GM23338 (cell line): ENCODE measurements at regions not wholly inside any gene's neighbourhood (a gene's known extent, or its start where the extent isn't known, plus 50 kb on each side); places are given as distances from the start of the nearest gene placed in this dataset.

Experiments used
- ATAC-seq: fragments of 200-7000 bp; cut with Tn5 transposase; 3 replicates; pipeline ENCODE4 v1.9.1; 2020
- DNase-seq: peaks from one replicate; pipeline ENCODE4 v3.0.0-alpha.2; 2015; ENCODE audit warnings: low spot score
- H2AFZ ChIP-seq: fragments of 200-600 bp; sonication (generic); 2 replicates; pipeline ENCODE4 v1.8.0; 2016; ENCODE audit warnings: antibody characterized with exemption, mild to moderate bottlenecking, moderate library complexity
- H3F3A ChIP-seq: fragments of 200-600 bp; sonication (generic); replicated peaks from 2 replicates; pipeline ENCODE4 v1.8.0; 2017; ENCODE audit warnings: antibody characterized with exemption, mixed run types, low read depth
- H3K27ac ChIP-seq: fragments of 200-600 bp; sonication (generic); 2 replicates; pipeline ENCODE4 v1.6.1; 2016; ENCODE audit warnings: low read depth
- H3K27me3 ChIP-seq: fragments of 200-600 bp; sonication (generic); 2 replicates; pipeline ENCODE4 v1.8.0; 2016; ENCODE audit warnings: mild to moderate bottlenecking, mixed run types, moderate library complexity; ENCODE audit not compliant: insufficient read depth
- H3K36me3 ChIP-seq: fragments of 200-600 bp; sonication (generic); 2 replicates; pipeline ENCODE4 v1.8.0; 2016; ENCODE audit warnings: mild to moderate bottlenecking; ENCODE audit not compliant: insufficient read depth
- H3K4me1 ChIP-seq: fragments of 200-600 bp; sonication (generic); 2 replicates; pipeline ENCODE4 v1.8.0; 2016; ENCODE audit warnings: mild to moderate bottlenecking, moderate library complexity; ENCODE audit not compliant: insufficient read depth
- H3K4me2 ChIP-seq: fragments of 200-600 bp; sonication (generic); 2 replicates; pipeline ENCODE4 v1.7.1; 2017; ENCODE audit warnings: mixed run types
- H3K4me3 ChIP-seq: fragments of 200-600 bp; sonication (generic); 2 replicates; pipeline ENCODE4 v1.6.1; 2016; ENCODE audit warnings: mixed run types
- H3K79me2 ChIP-seq: fragments of 200-600 bp; sonication (generic); replicated peaks from 2 replicates; pipeline ENCODE4 v1.8.0; 2017; ENCODE audit warnings: mild to moderate bottlenecking; ENCODE audit not compliant: insufficient read depth
- H3K9me2 ChIP-seq: fragments of 200-600 bp; sonication (generic); 2 replicates; pipeline ENCODE4 v1.8.0; 2017; ENCODE audit not compliant: insufficient read depth
- H4K20me1 ChIP-seq: fragments of 200-600 bp; sonication (generic); replicated peaks from 2 replicates; pipeline ENCODE4 v1.8.0; 2017; ENCODE audit warnings: mild to moderate bottlenecking; ENCODE audit not compliant: insufficient read depth
- H3K27ac Mint-ChIP-seq: 2 replicates; pipeline ENCODE4 v1.8.0; 2020; ENCODE audit warnings: inconsistent platforms, mild to moderate bottlenecking, moderate library complexity, mixed read lengths
- H3K27me3 Mint-ChIP-seq: 3 replicates; pipeline ENCODE4 v1.8.0; 2022; ENCODE audit warnings: low read depth, mild to moderate bottlenecking, moderate library complexity, mixed read lengths, inconsistent platforms; ENCODE audit not compliant: insufficient read depth, poor library complexity
- H3K36me3 Mint-ChIP-seq: 3 replicates; pipeline ENCODE4 v1.8.0; 2021; ENCODE audit warnings: low read depth, mild to moderate bottlenecking, inconsistent platforms, moderate library complexity, mixed read lengths
- H3K4me1 Mint-ChIP-seq: 3 replicates; pipeline ENCODE4 v1.8.0; 2020; ENCODE audit warnings: mild to moderate bottlenecking, inconsistent platforms, mixed read lengths
- H3K4me3 Mint-ChIP-seq: 3 replicates; pipeline ENCODE4 v1.8.0; 2021; ENCODE audit warnings: moderate library complexity, mild to moderate bottlenecking, inconsistent platforms, mixed read lengths
- H3K9me3 Mint-ChIP-seq: 3 replicates; pipeline ENCODE4 v1.8.0; 2020; ENCODE audit warnings: moderate library complexity, mild to moderate bottlenecking, inconsistent platforms, mixed read lengths
- CREB1 ChIP-seq: fragments of 250-450 bp; sonication (Bioruptor Pico); IDR thresholded peaks from 2 replicates; pipeline ENCODE4 v1.5.0; 2020; ENCODE audit warnings: low read depth, mild to moderate bottlenecking, moderate library complexity
- EZH2 ChIP-seq: fragments of 200-600 bp; sonication (generic); IDR thresholded peaks from one replicate; pipeline ENCODE4 v1.8.0; 2017; ENCODE audit warnings: antibody characterized with exemption, mild to moderate bottlenecking, low read depth; ENCODE audit not compliant: unreplicated experiment
- EZH2phosphoT487 ChIP-seq: fragments of 200-600 bp; sonication (generic); IDR thresholded peaks from one replicate; pipeline ENCODE4 v1.8.1; 2018; ENCODE audit warnings: antibody characterized with exemption; ENCODE audit not compliant: unreplicated experiment
- JUNB ChIP-seq: IDR thresholded peaks from one replicate; pipeline ENCODE4 v1.6.1; 2016; ENCODE audit warnings: antibody characterized with exemption; ENCODE audit not compliant: unreplicated experiment
- NANOG ChIP-seq: IDR thresholded peaks from 2 replicates; pipeline ENCODE4 v1.6.1; 2016; ENCODE audit warnings: antibody characterized with exemption, borderline replicate concordance
- POLR2AphosphoS5 ChIP-seq: IDR thresholded peaks from 2 replicates; pipeline ENCODE4 v1.6.1; 2016; ENCODE audit warnings: antibody characterized with exemption, low read depth
- REST ChIP-seq: IDR thresholded peaks from one replicate; pipeline ENCODE4 v1.6.1; 2018; ENCODE audit warnings: antibody characterized with exemption; ENCODE audit not compliant: unreplicated experiment
- STAT1 ChIP-seq: IDR thresholded peaks from one replicate; pipeline ENCODE4 v1.6.1; 2016; ENCODE audit warnings: antibody characterized with exemption; ENCODE audit not compliant: unreplicated experiment
- ZNF114 ChIP-seq: fragments of 250-450 bp; sonication (Bioruptor Pico); IDR thresholded peaks from 2 replicates; pipeline ENCODE4 v1.5.0; 2020; ENCODE audit warnings: mild to moderate bottlenecking, moderate library complexity
- ZNF331 ChIP-seq: fragments of 250-450 bp; sonication (Bioruptor Pico); IDR thresholded peaks from 2 replicates; pipeline ENCODE4 v1.5.0; 2020; ENCODE audit warnings: low read depth, mild to moderate bottlenecking, moderate library complexity
- ZNF462 ChIP-seq: fragments of 250-450 bp; sonication (Bioruptor Pico); IDR thresholded peaks from 2 replicates; pipeline ENCODE4 v1.5.0; 2020; ENCODE audit warnings: mild to moderate bottlenecking, moderate library complexity
- TF ChIP-seq, protein P1 (sequence below): IDR thresholded peaks from 2 replicates; pipeline ENCODE4 v1.6.1; 2016; ENCODE audit warnings: antibody characterized with exemption
- TF ChIP-seq, protein P2 (sequence below), 2 experiments: fragments of 200-600 bp in 1 of 2; sonication (generic) in 1 of 2; conservative IDR thresholded peaks; 2 replicates each; pipeline versions ENCODE4 v1.5.1 to v1.6.1; 2016 to 2017; ENCODE audit warnings: antibody characterized with exemption in 2 of 2, low read depth in 2 of 2, mild to moderate bottlenecking in 2 of 2, moderate library complexity in 1 of 2

DNA sequence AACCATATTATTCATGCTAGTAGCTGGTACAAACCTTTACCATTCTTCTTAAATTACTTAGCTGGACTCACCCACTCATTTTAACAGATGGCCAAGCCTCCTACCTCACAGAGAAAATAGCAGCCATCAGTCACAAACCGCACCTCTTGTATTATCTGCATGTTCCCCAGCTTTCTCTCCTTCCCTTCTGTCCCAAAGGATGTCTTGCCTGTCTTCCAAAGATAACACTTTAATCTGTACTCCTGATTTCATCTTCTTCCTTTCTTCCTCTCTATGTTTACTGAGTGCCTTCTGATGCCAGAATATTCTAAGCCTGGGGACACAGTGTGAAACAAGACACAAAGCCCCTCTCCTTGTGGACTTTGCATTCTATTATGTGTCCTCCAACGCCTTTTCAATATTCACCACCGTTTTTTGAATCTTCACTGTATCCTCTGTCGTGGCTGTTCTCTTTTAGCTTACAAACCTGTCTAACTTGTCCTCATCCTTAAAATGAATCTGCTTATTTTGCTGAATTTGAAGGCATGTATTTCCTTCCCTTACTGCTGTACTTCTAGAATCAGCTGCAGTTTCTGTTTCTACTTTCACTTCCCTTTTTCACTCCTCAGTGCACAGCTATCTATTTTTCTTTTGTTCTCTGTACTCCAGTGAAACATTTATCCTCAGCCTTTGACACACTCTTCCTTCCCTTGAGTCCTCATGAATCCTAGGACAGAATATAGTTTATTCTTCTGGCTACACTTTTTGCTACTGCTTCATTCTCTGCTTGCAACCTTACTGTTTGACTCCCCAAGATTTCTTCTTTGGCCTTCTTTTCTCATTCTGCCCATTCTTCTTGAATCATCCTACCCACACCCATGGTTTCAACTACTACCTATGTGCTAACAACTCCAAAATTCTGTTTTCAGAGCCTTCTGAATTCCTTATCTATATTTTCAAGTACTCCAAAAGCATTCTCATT lies 216.9 kb upstream of the SAMSN1 start:
- no peaks in the 10 kb centered on the region for H3K27me3 ChIP-seq
- no peaks in the 10 kb centered on the region for H4K20me1 ChIP-seq
- H3K27ac ChIP-seq, result no peak overlapping the region
- H3K36me3 ChIP-seq, result no peaks in the 10 kb centered on the region
- TF ChIP-seq, protein P1, sequence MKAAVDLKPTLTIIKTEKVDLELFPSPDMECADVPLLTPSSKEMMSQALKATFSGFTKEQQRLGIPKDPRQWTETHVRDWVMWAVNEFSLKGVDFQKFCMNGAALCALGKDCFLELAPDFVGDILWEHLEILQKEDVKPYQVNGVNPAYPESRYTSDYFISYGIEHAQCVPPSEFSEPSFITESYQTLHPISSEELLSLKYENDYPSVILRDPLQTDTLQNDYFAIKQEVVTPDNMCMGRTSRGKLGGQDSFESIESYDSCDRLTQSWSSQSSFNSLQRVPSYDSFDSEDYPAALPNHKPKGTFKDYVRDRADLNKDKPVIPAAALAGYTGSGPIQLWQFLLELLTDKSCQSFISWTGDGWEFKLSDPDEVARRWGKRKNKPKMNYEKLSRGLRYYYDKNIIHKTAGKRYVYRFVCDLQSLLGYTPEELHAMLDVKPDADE, result no peak
- TF ChIP-seq POLR2AphosphoS5, result no peak
- no peak for TF ChIP-seq EZH2phosphoT487
- no peak for TF ChIP-seq ZNF114
- TF ChIP-seq REST, result no peak
- TF ChIP-seq, protein P2, sequence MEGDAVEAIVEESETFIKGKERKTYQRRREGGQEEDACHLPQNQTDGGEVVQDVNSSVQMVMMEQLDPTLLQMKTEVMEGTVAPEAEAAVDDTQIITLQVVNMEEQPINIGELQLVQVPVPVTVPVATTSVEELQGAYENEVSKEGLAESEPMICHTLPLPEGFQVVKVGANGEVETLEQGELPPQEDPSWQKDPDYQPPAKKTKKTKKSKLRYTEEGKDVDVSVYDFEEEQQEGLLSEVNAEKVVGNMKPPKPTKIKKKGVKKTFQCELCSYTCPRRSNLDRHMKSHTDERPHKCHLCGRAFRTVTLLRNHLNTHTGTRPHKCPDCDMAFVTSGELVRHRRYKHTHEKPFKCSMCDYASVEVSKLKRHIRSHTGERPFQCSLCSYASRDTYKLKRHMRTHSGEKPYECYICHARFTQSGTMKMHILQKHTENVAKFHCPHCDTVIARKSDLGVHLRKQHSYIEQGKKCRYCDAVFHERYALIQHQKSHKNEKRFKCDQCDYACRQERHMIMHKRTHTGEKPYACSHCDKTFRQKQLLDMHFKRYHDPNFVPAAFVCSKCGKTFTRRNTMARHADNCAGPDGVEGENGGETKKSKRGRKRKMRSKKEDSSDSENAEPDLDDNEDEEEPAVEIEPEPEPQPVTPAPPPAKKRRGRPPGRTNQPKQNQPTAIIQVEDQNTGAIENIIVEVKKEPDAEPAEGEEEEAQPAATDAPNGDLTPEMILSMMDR (conservative IDR thresholded peaks at IDR 0.05; ENCODE audit: low read depth in 2 of 2), result no peak
- TF ChIP-seq CREB1 (CRISPR knock-in tag), result no peak
- TF ChIP-seq ZNF331 (CRISPR knock-in tag), result no peak
- no peak for TF ChIP-seq STAT1
- TF ChIP-seq JUNB, result no peak
- TF ChIP-seq ZNF462 (CRISPR knock-in tag), result no peak
- no peak for TF ChIP-seq NANOG
- no peak for TF ChIP-seq EZH2
- peaks cover 1% of the 10 kb centered on the region for H3K27me3 Mint-ChIP-seq
- peak overlapping the region; percentile 72 for H2AFZ ChIP-seq
- no peak overlapping the region for H3K4me2 ChIP-seq
- peaks cover 5% of the 10 kb centered on the region; the same call in 2 of the 3 replicates for H3K9me3 Mint-ChIP-seq
- no peaks in the 10 kb centered on the region for H3K79me2 ChIP-seq
- no peak overlapping the region for H3K4me3 Mint-ChIP-seq
- H3K4me3 ChIP-seq, result no peak overlapping the region
- 0 out of 2 replicates have a peak, but pooled peaks cover 3% of the 10 kb centered on the region for H3K9me2 ChIP-seq
- no peaks in the 10 kb centered on the region for H3K4me1 ChIP-seq
- ATAC-seq (no peak), DNase-seq (no peak)
- H3F3A ChIP-seq, result no peaks in the 10 kb centered on the region
- H3K27ac Mint-ChIP-seq, result no peak overlapping the region
- no peaks in the 10 kb centered on the region for H3K36me3 Mint-ChIP-seq
- no peaks in the 10 kb centered on the region for H3K4me1 Mint-ChIP-seq
